ENCODE measurements at regions not wholly inside any gene's neighbourhood (a gene's known extent, or its start where the extent isn't known, plus 50 kb on each side); places are given as distances from the start of the nearest gene placed in this dataset.

- RAD21 ChIA-PET (ENCODE audit: low non-redundant PET in 1 of 2, low total read pairs in 2 of 2, uncharacterized antibody in 2 of 2, unreplicated experiment in 2 of 2), result no interaction called here
- H3K4me3 ChIP-seq (replicated peaks in 1 of 2; ENCODE audit: low read depth in 1 of 2, low read length in 2 of 2), result no peak overlapping the region
- CTCF ChIA-PET, result no interaction called here
- no peaks in the 10 kb centered on the region for H3K4me1 ChIP-seq (ENCODE audit: control insufficient read depth in 1 of 2, insufficient read depth in 2 of 2, low read length in 2 of 2)
- TF ChIP-seq ZFX (IDR thresholded peaks at IDR 0.05) (no peak), YY1 (IDR thresholded peaks at IDR 0.05; ENCODE audit: extremely low read depth, insufficient replicate concordance, low read depth, low read length) (no peak), ATF3 (IDR thresholded peaks at IDR 0.05) (no peak), POLR2A (IDR thresholded peaks at IDR 0.05; ENCODE audit: borderline replicate concordance, extremely low read depth, insufficient read depth, insufficient read length) (no peak), CTCF (IDR thresholded peaks at IDR 0.05 in 2 of 3, conservative IDR thresholded peaks at IDR 0.05 in 1 of 3; ENCODE audit: borderline replicate concordance in 1 of 3, insufficient read depth in 1 of 3, low read depth in 2 of 3, low read length in 2 of 3) (no peak), TCF7L2 (IDR thresholded peaks at IDR 0.05; ENCODE audit: borderline replicate concordance, extremely low read depth, insufficient read depth, insufficient read length) (no peak), ELF1 (IDR thresholded peaks at IDR 0.05; ENCODE audit: borderline replicate concordance, low read depth) (no peak), ZNF274 (IDR thresholded peaks at IDR 0.05; ENCODE audit: low read depth, low read length) (no peak), CBX3 (IDR thresholded peaks at IDR 0.05; ENCODE audit: low read depth) (no peak)
- TF ChIP-seq, protein P1, sequence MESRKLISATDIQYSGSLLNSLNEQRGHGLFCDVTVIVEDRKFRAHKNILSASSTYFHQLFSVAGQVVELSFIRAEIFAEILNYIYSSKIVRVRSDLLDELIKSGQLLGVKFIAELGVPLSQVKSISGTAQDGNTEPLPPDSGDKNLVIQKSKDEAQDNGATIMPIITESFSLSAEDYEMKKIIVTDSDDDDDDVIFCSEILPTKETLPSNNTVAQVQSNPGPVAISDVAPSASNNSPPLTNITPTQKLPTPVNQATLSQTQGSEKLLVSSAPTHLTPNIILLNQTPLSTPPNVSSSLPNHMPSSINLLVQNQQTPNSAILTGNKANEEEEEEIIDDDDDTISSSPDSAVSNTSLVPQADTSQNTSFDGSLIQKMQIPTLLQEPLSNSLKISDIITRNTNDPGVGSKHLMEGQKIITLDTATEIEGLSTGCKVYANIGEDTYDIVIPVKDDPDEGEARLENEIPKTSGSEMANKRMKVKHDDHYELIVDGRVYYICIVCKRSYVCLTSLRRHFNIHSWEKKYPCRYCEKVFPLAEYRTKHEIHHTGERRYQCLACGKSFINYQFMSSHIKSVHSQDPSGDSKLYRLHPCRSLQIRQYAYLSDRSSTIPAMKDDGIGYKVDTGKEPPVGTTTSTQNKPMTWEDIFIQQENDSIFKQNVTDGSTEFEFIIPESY (IDR thresholded peaks at IDR 0.05; ENCODE audit: extremely low read depth, insufficient replicate concordance, low read length), result no peak
- no peak overlapping the region for H3K9ac ChIP-seq (ENCODE audit: low read length)
- H3K36me3 ChIP-seq (ENCODE audit: control insufficient read depth in 1 of 2, insufficient read depth in 2 of 2, low read length in 2 of 2), result no peaks in the 10 kb centered on the region
- H4K20me1 ChIP-seq (ENCODE audit: insufficient read depth), result no peaks in the 10 kb centered on the region
- no peaks in the 10 kb centered on the region for H3K9me2 ChIP-seq (ENCODE audit: insufficient read depth)
- POLR2A ChIA-PET, result no interaction called here
- H2AFZ ChIP-seq (ENCODE audit: low read depth, low read length, poor library complexity, severe bottlenecking), result no peak overlapping the region
- no TSS peak for BruUV-seq (replicated peaks)
- no peak for ATAC-seq
- H3K27ac ChIP-seq (ENCODE audit: low read depth, low read length), result no peak overlapping the region
- H3K27me3 ChIP-seq (ENCODE audit: insufficient read depth, low read length), result peaks cover 29% of the 10 kb centered on the region
- no peak for DNase-seq (ENCODE audit: low read depth, low spot score)
- H3K79me2 ChIP-seq (ENCODE audit: insufficient read depth, low read length), result no peaks in the 10 kb centered on the region
- H3K4me2 ChIP-seq (ENCODE audit: low read length), result no peak overlapping the region
- intact Hi-C loops (cut with micrococcal nuclease), result no loop called here
- H3K9me3 ChIP-seq (ENCODE audit: control insufficient read depth in 1 of 2, insufficient read depth in 1 of 2, low read depth in 1 of 2, low read length in 2 of 2), result no peaks in the 10 kb centered on the region
Measured at GRCh38 chr10:128863823-128864405, 603.1 kb upstream of the MGMT start.
